ENCODE measurements at regions not wholly inside any gene's neighbourhood (a gene's known extent, or its start where the extent isn't known, plus 50 kb on each side); places are given as distances from the start of the nearest gene placed in this dataset.
"Not testable (repeated sequence)": the region's sequence is repeated elsewhere in the genome, so short reads cannot be mapped to it uniquely, and the experiment has no call there.

GRCh38 chr10:26355241-26355640 is 82.9 kb upstream of the APBB1IP start:
- no peak for DNase-seq

GRCh38 chr10:26357203-26357602 is 80.9 kb upstream of the APBB1IP start:
- no peak for DNase-seq

GRCh38 chr10:26358071-26358470 is 80.1 kb upstream of the APBB1IP start:
- no peak for DNase-seq

GRCh38 chr10:26359670-26360069 is 78.5 kb upstream of the APBB1IP start:
- no peak for DNase-seq

- no peak for DNase-seq
Observed at GRCh38 chr10:26361351-26361750, 76.8 kb upstream of the APBB1IP start.

GRCh38 chr10:26361971-26362370 is 76.2 kb upstream of the APBB1IP start:
- no peak for DNase-seq

GRCh38 chr10:26365681-26366358 is 72.3 kb upstream of the APBB1IP start:
- no peak for DNase-seq

- not testable (repeated sequence) for DNase-seq
Observed at GRCh38 chr10:26367035-26367434, 71.1 kb upstream of the APBB1IP start.

GRCh38 chr10:26367771-26368170 is 70.4 kb upstream of the APBB1IP start:
- DNase-seq = peak; percentile 2

GRCh38 chr10:26368463-26368862 is 69.7 kb upstream of the APBB1IP start:
- DNase-seq = no peak

- no peak for DNase-seq
Observed at GRCh38 chr10:26372513-26373354, 65.4 kb upstream of the APBB1IP start.

GRCh38 chr10:26374426-26374825 is 63.7 kb upstream of the APBB1IP start:
- DNase-seq = no peak

- not testable (repeated sequence) for DNase-seq
Observed at GRCh38 chr10:26377224-26377810, 60.8 kb upstream of the APBB1IP start.

GRCh38 chr10:26378861-26379294 is 59.3 kb upstream of the APBB1IP start:
- DNase-seq = no peak

GRCh38 chr10:26380815-26381214 is 57.3 kb upstream of the APBB1IP start:
- DNase-seq = no peak

- no peak for DNase-seq
Observed at GRCh38 chr10:26381986-26382385, 56.2 kb upstream of the APBB1IP start.

- no peak for DNase-seq
Observed at GRCh38 chr10:26384600-26384999, 53.5 kb upstream of the APBB1IP start.

- no peak for DNase-seq
Observed at GRCh38 chr10:26385443-26385842, 52.7 kb upstream of the APBB1IP start.

GRCh38 chr10:26386781-26387180 is 51.4 kb upstream of the APBB1IP start:
- DNase-seq = no peak
